ENCODE measurements at regions not wholly inside any gene's neighbourhood (a gene's known extent, or its start where the extent isn't known, plus 50 kb on each side); places are given as distances from the start of the nearest gene placed in this dataset.

DNA sequence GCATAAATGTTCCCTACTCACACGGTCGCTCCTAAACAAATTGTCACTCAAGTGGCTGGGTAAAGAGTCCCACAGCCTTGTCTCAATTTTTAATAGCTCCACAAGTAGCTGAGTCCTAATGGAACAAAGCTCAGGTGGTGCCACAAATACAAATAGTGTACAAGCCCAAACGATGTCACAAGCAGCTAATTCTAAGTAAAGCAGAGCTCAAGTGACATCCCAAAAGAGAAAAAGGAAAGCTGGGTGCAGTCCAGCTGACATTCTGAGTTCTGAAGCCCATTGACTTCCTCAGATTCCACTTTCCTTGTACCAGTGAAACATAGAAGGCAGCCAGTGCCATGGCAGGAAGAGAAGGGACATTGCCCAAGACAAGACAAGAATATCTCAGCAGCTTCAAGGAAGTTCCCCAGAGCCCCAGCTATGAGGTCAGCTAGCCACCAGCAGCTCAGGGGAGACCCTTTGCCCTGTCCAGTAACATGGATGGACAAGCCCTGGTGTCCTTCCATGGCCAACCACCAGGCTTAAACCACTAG, 231.2 kb upstream of the SGCD start:
- DNase-seq, result no peak

DNA sequence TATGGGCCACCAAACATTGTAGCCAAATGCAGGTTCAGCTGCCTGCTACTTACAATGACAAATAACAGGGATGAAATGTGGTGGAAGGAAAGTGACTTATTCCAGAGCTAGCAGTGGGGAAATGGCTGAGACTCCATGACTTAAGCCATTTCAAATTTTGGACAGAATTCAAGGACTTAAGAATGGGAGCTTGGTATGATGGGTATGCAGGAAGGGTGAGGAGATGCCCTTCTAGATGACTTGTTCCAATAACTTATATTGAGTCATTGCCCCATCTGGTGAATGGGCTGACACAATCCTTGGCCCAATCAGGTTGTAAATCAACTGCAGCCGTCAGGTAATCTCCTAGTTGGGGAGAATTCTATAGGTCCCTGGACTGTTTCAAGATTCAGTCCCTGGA, 230.7 kb upstream of the SGCD start:
- DNase-seq, result no peak

DNA sequence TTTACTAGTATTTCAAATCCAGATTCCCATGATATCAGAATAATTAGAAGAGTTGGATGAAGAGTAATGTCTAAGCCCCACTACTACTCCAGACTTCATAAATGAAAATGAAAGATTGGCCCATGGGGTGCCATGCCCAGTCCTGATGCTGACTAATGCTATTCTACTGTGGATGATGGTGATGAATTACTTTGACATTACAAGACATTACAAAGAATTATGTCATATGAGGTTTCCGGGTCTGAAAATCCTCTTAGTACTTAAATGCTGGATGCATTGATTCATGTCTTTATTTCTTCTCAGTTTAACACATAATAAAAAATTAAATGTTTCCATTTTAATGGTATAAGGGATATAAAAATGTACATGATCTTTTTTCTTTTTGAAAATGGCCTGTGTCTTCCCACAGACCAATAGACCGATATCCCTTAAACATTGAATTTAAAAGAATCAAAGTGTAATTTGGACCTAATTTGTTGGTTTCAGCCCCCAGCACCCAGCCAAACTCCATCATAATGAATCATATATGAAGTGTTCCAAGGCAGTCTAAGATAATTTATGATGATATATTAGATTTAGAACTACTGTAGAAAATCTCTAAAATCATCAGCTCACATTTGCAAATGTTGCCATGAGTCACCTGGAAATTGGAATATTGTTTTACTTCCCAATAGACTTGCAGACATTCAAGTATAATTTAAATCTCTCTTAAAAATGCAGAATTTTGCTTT, 223.6 kb upstream of the SGCD start:
- DNase-seq, result no peak

DNA sequence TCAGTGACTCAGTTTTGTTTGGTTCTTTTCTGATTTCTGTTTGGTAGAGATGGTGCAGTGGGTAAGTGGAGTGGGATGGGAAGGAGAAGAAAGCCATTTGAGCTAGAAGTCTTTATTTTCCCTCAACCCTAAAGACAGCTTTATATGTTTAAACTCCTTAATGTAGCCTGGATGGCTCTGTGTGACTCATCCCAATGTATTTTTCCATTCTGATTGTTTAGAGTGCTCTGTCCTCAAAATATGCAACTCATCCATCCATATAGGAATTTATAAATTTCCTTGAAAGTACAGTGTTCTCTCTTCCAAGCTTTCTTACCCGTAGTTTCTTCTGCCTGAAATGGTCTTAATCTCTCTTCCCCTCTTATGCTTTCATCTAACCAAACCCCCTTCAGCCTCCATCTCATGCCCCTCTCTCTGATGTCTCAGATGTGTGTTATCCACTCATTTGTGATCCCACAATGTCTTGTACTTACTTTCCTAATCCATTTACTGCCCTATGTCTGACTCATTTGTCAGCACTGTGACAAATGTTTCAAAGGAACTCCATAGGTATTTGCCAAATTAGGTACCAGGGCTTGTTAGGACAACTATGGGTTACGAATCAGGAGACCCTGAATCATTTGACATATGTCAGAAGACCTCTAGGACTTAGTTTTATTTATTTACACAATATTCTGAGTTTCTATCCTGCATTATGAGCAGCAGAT, 217.5 kb upstream of the SGCD start:
- DNase-seq, result no peak

DNA sequence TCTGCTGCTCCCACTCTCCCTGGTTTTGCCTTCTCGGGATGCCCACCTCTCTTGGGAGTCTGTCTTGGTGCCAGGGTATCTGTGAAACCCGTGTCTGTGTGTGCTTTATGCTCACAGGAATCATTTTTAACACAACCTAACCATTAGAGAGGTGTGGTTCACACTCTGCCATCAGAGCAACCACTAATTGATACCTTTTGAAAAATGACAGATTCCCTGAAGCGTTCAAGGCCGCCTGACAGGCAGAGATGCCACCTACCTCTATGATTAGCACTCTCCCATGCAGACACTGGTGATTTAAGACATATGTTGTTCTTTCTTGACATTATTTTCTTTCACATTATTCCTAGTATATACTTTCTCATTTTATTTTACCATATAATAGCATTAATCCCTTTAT, 207.3 kb upstream of the SGCD start:
- no peak for DNase-seq

DNA sequence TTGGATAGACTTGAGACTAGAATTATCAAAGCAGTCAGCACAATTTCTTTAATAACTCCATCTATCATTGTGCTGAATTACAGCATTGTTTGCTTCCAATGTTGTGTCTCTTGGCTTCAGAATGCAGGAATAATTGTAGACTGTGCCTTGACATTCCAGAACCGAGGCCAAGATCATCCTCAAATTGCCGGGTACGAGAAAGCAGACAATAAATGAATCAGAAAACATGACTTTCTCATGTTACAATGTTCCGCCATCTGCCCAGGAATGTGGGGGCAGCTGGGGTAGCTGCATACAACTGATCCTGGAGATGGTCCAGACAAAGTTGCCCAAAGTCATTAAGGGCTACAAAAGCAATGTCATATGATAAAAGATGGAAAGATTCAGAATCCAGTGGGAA, 206.2 kb upstream of the SGCD start:
- DNase-seq, result no peak

DNA sequence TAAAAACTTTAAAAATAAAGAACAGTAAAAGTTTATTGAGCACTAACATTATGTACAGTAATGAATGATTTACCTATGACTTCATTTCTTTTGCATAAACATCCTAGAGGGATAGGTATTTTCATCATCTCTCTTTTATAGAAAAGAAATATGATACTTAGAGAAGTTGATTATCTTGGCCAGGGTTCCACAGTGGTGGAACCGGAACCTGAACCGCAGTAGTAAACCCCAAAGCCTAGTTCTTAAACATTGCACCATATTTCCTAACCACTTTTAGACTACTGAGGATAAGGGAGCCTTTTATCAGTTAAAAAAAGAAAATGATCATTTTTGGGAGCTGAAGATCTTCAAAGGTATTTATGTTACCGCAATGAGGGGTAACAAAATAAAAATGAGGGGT, 205.7 kb upstream of the SGCD start:
- no peak for DNase-seq

DNA sequence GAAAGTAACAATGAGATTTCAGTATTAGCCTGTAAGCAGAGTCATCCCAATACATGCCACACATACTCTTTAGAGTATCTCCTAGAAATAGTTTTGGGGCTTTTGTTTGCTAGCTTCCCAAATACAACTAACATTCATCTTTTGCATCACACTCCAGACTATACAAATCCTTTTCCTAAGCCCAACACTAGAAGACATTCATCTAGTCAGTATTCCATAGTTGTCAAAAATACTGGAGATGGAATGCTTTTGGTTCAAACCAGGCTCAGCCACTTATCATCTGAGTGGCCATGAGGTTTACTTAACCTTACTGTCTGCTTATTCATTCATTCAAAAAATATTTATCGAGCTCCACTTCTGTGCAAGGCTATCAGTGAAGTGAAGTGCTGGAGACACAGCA, 205.1 kb upstream of the SGCD start:
- DNase-seq, result no peak

DNA sequence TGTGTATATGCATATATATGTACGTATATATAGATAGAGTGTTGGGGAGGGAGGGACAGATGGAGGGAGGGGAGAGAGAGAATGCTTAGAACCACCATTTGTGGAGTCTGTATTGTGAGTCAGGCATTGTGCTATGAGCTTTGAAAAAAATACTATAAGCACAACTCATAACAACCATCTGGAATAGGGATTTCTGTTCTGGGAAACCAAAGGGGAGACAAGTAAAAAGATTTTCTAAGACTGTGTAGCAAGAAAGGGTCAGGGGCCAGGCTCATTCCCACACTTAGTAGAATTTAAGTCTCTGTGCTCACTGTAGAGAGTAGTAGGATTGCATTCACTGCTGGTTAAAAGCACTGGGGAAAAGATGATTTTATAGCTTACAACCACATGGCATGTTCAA, 202.3 kb upstream of the SGCD start:
- DNase-seq, result no peak

DNA sequence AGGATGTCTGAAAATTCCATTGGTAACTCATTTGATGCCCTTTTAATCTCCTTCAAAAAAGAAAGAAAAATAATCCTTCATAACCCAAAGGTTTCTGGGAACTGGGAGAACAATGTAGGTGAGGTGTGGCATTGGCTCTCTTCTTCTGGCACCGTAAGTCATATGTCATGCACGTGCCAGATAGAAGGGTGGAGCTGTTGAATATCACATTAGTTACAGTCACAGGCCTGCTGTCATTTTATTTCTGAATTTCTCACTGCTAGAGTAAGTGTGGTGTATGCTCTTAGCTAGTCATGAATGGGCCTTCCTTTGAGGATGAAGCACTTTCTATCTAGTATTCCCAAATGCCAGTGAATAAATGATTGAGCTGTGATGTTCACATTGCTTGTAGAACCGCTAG, 201.8 kb upstream of the SGCD start:
- DNase-seq, result no peak

DNA sequence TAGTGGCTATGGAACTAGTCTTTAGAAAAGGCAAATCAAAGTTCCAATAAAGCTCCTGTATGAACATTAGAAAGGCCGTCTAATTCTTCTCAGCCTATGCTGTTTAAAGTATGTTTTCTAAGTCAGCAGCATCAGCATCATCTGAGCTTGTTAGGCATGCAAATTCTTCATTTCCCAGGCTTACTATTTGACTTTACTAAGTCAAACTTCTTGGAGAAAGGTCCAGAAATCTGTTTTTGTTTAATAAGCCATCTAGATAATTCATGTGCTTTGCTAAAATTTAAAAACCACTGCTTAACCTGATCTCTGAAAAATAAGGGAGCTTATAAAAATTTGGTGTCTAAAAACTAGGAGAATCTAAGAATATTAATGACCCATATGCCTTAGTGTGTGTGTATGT, 200.2 kb upstream of the SGCD start:
- DNase-seq, result no peak

DNA sequence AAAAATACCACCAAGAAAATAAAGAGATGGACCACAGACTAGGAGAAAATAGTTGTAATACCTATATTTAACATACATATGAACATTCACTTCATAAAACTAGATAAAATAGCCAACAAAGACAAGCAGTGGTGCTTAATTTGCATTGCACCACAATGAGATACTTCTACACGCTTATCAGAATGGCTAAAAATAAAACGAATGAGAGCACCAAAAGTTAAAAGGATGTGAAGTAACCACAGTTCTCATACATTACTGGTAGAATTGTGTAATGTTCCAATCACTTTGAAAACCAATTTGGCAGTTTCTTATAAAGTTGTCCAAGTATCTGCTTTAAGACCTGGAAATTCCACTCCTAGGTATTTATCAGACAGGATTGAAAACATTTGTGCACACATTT, 198.9 kb upstream of the SGCD start:
- DNase-seq, result no peak

DNA sequence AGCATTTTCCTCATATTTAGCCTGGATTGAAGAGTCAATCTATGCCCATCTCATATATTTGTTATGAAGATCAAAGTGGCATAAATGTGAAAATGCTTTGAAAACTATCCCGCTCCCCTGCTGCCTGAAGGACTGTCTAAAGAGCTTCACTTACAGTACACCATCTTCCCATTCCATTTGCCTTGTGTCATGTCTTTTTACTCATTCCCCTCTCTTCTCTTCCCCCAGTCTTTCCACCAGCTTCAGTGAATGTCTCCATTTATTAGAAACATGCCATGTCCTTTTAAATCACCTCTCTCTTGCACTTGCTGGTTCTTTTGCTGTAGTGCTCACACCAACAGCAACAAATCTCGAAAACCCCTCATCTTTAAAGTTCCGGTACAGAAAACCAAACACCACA, 192.7 kb upstream of the SGCD start:
- no peak for DNase-seq

DNA sequence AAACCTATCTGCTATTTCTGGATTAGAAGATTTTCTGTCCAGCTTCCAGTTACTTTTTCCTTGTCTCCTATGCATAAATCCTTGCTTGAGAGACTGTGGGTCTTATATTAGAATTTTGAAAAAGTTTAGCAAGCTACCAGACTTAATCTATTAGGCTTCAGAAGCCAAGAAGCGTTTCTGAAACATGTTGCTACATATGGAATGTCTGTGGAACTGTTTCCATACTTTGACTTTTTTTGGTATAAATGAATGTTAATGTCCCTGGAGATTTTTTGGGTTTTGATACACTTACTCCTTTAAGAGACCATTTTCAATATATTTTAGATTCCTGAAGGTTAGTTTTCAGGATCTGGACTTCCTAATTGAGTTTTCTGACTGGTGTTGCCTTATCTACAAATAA, 191.4 kb upstream of the SGCD start:
- no peak for DNase-seq

DNA sequence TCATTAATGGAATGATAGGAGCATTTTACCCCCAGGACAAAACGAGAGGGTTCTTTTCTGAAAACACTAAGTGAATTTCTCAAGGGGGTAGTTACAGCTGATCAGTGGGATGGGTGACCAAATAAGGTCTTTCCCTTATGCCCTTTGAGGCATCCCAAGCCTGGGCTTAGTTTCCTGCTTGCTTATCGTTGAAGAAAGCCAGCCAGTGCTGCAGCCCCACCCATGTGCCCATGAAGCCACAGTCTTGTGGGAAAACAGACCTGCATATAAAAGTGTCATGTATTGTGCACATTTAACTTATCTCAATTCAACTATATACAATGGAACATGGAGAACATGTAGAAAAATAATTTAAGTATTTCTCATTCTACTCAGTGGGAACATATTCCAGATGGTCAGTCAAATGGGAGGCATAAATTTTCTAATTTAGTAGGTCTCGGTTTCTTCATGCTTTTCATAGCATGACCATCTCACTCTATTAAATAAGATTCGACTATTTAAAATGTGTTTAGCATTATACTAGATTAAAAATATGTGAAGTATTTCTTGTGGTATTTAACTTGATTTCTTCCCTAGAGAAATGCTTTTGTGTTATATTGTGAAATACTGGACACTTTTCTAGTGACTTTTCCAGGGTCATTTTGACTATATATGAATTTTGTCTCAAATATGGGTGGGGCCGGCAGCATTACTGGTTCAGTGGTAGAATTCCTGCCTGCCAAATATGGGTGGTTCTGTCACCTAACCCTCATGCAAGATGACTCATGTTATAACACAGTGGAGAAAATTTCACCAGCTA, 189.7 kb upstream of the SGCD start:
- DNase-seq, result no peak

DNA sequence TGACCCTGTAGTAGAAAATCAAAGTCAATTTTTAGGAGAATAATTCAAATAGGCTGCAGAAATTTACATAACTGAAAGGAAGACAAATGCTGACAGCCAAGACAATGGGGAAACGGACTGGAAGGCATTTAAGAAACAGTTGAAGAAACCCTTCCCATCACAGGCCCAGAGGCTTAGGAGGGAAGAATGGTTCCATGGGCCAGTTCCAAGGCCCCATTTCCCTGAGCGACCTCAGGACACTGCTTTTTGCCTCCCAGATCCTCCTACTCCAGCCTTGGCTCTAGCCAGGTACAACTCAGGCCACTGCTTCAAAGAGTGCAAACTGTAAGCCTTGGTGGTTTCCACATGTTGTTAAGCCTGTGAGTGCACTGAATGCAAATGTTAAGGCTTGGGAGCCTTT, 184.1 kb upstream of the SGCD start:
- DNase-seq, result no peak

DNA sequence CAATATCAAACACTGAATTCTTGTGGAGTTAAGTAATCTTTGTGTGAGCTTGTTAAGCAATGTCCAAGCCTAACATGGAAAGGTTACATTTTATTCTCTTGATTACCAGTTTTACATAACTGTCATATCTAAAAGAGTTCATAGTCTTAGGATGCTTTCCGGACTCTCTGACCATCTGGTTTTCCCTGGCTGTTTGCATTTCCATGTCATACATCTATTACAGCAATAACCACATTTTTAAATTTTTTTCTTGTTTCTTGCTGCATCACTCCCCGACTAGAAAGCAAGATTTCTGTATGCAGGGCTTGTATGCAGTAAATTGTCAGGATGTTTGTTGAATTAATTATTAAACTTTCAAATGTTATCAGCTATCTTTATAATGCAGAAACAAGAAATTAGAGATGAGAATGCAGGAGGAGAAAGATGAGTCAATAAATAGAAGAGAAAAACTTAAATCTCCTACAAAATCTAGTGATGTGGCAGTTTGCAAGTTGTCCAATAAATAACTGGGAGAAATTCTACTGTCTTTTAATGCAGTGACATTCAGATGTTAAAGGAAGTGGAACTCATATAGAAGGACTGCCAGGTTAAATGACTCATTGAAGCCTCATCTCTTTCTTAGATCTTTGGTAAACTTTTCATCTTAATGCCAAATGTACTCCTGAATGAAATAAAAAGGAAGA, 179.6 kb upstream of the SGCD start:
- no peak for DNase-seq

DNA sequence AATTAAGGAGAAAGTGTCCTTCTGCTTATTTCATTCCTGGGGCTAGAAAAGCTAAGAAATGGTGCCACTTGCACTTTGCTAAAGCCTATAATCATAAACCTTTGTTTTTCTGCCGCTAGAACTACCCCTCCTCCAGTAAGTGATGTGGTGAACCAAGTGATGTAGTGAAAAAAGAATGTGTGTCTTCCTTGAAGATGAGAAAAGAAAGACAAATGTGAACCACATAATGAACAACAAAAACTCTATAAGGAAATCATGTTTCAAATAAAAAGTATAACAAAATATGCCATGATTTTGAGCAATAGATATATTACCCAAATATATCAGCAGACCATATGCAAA, 179.0 kb upstream of the SGCD start:
- no peak for DNase-seq

DNA sequence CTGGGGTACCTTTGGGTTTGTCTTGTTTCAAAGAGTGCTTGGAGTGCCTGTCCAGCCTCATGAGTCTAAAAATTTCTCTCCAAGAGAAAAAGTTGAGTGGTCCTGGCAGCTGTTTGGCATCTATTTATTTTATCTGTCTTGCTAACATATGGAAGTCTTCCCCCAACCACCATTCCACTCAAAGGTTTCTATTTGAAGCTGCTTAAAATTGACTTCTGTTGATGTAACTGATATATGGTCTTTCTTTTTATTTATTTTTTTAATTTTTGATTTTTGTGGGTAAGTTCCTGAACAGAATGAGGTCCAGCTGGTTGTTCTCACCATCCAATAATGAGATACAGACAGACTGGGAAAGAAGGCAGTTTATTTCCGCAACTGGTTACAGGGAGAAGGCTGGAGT, 178.7 kb upstream of the SGCD start:
- DNase-seq, result no peak

DNA sequence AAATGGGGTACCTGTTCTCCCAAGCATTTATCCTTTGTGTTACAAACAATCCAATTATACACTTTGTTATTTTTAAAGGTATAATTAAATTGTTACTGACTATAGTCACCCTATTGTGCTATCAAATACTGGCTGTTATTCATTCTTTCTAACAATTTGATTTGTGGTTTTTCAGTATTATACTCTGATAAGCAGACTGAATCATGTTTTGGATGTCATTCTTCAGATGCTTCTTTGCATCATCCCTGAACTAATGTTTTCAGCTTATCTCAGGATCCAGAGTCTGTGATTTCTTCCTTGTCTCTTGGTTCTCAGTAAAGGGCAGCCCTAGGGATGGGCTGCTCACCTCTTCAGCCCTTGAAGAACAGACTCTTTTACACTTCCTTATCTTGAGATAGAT, 177.8 kb upstream of the SGCD start:
- DNase-seq, result no peak

DNA sequence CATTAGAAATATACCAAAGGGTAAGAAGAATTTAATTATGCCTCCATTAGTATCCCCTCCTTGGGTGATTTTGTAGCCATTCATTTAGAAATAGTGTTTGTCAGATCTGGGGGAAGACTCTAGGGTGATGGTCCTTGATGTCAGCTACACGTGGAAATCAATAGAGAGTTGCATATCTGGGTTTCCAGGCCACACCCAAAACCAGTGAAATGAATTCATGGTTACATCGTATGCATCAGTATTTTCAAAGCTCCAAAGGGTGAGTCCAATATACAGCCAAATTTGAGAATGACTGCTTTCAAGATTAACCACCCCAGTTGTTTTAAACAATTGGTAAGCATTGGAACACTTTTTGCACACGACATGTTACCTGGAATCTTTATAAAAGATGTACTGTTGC, 173.4 kb upstream of the SGCD start:
- no peak for DNase-seq

DNA sequence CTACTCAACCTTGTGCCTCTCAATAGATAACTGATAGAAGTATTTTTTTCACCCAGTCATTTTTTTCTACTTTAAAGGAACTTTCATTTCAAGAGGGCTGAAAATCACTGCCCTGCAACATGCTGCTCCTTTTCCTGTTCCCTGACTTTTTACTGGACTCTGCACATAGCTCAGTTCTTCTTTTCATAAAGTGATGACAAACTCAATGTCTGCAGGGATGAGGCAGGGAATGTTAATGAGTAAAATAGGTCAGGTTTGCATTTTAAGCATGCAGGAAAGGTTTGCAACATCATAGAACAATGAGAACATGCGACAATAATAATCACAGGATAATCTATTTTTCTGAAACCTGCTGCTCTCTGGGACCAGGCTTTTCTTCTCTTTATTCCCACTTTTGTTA, 172.2 kb upstream of the SGCD start:
- DNase-seq, result no peak

DNA sequence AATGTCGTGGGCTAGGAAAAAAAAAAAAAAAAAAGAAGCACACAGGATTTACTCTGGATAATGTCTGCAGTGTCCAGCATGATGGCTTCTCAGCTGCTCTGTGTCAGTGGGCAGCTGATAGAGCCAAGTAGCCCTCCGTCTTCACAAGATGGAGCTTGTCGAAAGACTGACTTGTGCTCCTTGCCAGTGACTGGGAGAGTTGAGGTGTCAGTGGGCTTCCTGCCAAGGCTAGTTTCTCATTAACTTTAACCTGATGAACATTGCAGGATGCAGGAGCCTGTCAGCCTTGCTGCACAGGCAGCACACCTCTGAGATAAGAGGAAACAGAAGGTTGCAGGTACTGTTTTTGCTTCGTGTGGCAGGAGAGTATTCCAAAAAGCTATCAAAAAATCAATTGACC, 171.4 kb upstream of the SGCD start:
- DNase-seq, result no peak

DNA sequence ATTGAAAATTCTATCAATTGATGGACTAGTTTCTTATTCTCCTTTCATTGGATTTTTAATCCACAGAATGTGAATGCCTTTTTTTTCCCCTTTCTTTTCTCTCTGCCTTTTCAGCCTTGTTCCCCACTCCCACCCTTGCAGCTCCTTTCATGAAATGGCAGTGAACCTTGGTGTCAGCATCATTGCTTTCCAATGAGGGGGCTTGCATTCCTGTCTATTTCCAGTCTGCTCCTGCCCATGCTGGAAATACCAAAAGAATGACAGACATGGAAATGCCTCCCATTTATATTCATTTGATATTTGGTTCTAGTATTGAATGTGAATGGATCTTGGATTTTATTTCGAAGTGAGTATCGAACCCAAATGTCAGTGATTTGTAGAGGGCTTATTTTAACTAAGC, 162.7 kb upstream of the SGCD start:
- no peak for DNase-seq

Data from NCI-H1048 (cell line).